Neural progenitor cell (in vitro differentiated cells): ENCODE measurements at regions not wholly inside any gene's neighbourhood (a gene's known extent, or its start where the extent isn't known, plus 50 kb on each side); places are given as distances from the start of the nearest gene placed in this dataset.

Source experiments
- DNase-seq: peaks from one replicate; pipeline ENCODE4 v3.0.0-alpha.2; 2016; ENCODE audit warnings: low spot score
- H2AFZ ChIP-seq: fragments of 200-600 bp; sonication (generic); replicated peaks from 2 replicates; pipeline ENCODE4 v1.6.1; 2016; ENCODE audit warnings: antibody characterized with exemption
- H3F3A ChIP-seq: fragments of 200-600 bp; sonication (generic); 2 replicates; pipeline ENCODE4 v1.6.1; 2016; ENCODE audit warnings: antibody characterized with exemption, low read depth
- H3K27ac ChIP-seq: fragments of 200-600 bp; sonication (generic); 2 replicates; pipeline ENCODE4 v1.5.1; 2016; ENCODE audit warnings: mild to moderate bottlenecking
- H3K27me3 ChIP-seq: fragments of 200-600 bp; sonication (generic); 2 replicates; pipeline ENCODE4 v1.6.1; 2016; ENCODE audit warnings: mild to moderate bottlenecking, moderate library complexity
- H3K36me3 ChIP-seq: fragments of 200-600 bp; sonication (generic); 2 replicates; pipeline ENCODE4 v1.5.1; 2016
- H3K4me1 ChIP-seq: fragments of 200-600 bp; sonication (generic); 2 replicates; pipeline ENCODE4 v1.6.1; 2016; ENCODE audit warnings: mixed run types
- H3K4me2 ChIP-seq: fragments of 200-600 bp; sonication (generic); 2 replicates; pipeline ENCODE4 v1.6.1; 2016
- H3K4me3 ChIP-seq: fragments of 200-600 bp; sonication (generic); 2 replicates; pipeline ENCODE4 v1.5.1; 2016
- H3K79me2 ChIP-seq: fragments of 200-600 bp; sonication (generic); 2 replicates; pipeline ENCODE4 v1.6.1; 2016; ENCODE audit warnings: low read depth
- H3K9ac ChIP-seq: fragments of 200-600 bp; sonication (generic); 2 replicates; pipeline ENCODE4 v1.6.1; 2016
- H3K9me3 ChIP-seq: fragments of 200-600 bp; sonication (generic); 2 replicates; pipeline ENCODE4 v1.5.1; 2016; ENCODE audit warnings: low read depth
- H4K20me1 ChIP-seq: fragments of 200-600 bp; sonication (generic); 2 replicates; pipeline ENCODE4 v1.6.1; 2016; ENCODE audit warnings: low read depth
- H3K27ac Mint-ChIP-seq: 3 replicates; pipeline ENCODE4 v1.8.0; 2021; ENCODE audit warnings: mixed read lengths
- H3K27me3 Mint-ChIP-seq: 2 replicates; pipeline ENCODE4 v1.8.0; 2022; ENCODE audit warnings: low read depth, mild to moderate bottlenecking, inconsistent platforms, moderate library complexity, mixed read lengths; ENCODE audit not compliant: insufficient read depth
- H3K36me3 Mint-ChIP-seq: 3 replicates; pipeline ENCODE4 v1.8.0; 2021; ENCODE audit warnings: mixed read lengths
- H3K4me1 Mint-ChIP-seq: 3 replicates; pipeline ENCODE4 v1.8.0; 2021; ENCODE audit warnings: mixed read lengths
- H3K4me3 Mint-ChIP-seq: 3 replicates; pipeline ENCODE4 v1.8.0; 2021; ENCODE audit warnings: mild to moderate bottlenecking, moderate library complexity, mixed read lengths
- H3K9me3 Mint-ChIP-seq: 3 replicates; pipeline ENCODE4 v1.8.0; 2020; ENCODE audit warnings: mixed read lengths
- EZH2 ChIP-seq: fragments of 200-600 bp; sonication (generic); IDR thresholded peaks from 2 replicates; pipeline ENCODE4 v1.6.1; 2017; ENCODE audit warnings: antibody characterized with exemption, mild to moderate bottlenecking, moderate library complexity
- EZH2phosphoT487 ChIP-seq: fragments of 200-600 bp; sonication (generic); IDR thresholded peaks from 2 replicates; pipeline ENCODE4 v1.6.1; 2017; ENCODE audit warnings: antibody characterized with exemption
- TF ChIP-seq, protein P1 (sequence below): fragments of 200-600 bp; sonication (generic); IDR thresholded peaks from 2 replicates; pipeline ENCODE4 v1.5.1; 2017; ENCODE audit warnings: antibody characterized with exemption, mild to moderate bottlenecking

DNA sequence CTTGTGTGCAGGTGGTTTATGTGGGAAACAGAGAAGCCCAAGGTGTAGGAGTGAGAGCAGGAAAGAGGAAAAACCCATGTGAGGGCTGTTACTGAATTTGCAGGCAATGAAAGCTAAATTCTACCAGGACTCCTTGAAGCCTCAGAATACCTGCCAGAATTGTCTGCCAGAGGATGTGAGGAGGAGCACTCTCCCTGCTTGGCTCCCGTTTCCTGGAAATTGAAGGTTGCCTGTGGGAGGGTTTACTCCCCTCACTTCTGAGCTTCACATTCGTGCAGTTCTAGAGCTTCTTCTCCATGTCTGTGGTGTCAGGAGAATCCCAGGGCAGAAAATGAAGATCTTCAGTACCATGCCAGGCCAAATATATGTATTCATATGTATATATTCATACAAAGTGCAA, 220.8 kb upstream of the ZP4 start:
- Histone ChIP-seq H3F3A (peaks cover 6% of the 10 kb centered on the region), H3K79me2 (no peaks in the 10 kb centered on the region), H3K4me2 (no peak overlapping the region), H3K9ac (no peak overlapping the region), H3K9me3 (no peaks in the 10 kb centered on the region), H3K36me3 (no peaks in the 10 kb centered on the region), H3K4me1 (peaks cover 26% of the 10 kb centered on the region), H3K4me3 (no peak overlapping the region), H3K27me3 (no peaks in the 10 kb centered on the region), H4K20me1 (no peaks in the 10 kb centered on the region), H3K27ac (no peak overlapping the region), H2AFZ (peak overlapping the region; percentile 26)
- H3K27ac Mint-ChIP-seq = no peak overlapping the region
- peaks cover 6% of the 10 kb centered on the region for H3K4me1 Mint-ChIP-seq
- TF ChIP-seq, protein P1, sequence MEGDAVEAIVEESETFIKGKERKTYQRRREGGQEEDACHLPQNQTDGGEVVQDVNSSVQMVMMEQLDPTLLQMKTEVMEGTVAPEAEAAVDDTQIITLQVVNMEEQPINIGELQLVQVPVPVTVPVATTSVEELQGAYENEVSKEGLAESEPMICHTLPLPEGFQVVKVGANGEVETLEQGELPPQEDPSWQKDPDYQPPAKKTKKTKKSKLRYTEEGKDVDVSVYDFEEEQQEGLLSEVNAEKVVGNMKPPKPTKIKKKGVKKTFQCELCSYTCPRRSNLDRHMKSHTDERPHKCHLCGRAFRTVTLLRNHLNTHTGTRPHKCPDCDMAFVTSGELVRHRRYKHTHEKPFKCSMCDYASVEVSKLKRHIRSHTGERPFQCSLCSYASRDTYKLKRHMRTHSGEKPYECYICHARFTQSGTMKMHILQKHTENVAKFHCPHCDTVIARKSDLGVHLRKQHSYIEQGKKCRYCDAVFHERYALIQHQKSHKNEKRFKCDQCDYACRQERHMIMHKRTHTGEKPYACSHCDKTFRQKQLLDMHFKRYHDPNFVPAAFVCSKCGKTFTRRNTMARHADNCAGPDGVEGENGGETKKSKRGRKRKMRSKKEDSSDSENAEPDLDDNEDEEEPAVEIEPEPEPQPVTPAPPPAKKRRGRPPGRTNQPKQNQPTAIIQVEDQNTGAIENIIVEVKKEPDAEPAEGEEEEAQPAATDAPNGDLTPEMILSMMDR = no peak
- no peak for TF ChIP-seq EZH2
- no peak for TF ChIP-seq EZH2phosphoT487
- no peaks in the 10 kb centered on the region for H3K9me3 Mint-ChIP-seq
- H3K36me3 Mint-ChIP-seq = no peaks in the 10 kb centered on the region
- H3K27me3 Mint-ChIP-seq = no peaks in the 10 kb centered on the region
- DNase-seq = no peak
- H3K4me3 Mint-ChIP-seq = no peak overlapping the region

DNA sequence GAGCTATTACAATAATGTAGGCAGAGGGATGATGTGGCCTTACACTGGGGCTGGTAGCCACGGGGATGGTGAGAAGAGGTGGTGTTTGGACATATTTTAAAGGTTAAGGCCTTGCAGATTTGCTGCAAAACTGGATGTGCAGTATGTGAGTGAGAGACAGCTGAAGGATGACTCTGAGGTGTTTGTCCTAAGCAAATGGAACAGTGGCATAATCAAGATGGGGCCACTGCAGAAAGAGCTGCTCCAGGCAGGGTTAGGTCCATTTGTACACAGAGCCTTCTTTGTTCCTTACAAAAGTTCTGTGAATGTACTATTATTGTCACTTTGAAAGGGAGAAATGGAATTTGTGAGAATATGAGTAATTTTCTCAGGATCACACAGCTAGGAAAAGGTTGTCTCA, 220.4 kb upstream of the ZP4 start:
- H3K9me3 ChIP-seq = no peaks in the 10 kb centered on the region
- H3K4me1 ChIP-seq = peaks cover 22% of the 10 kb centered on the region
- no peak overlapping the region for H3K4me2 ChIP-seq
- H3K9me3 Mint-ChIP-seq = no peaks in the 10 kb centered on the region
- DNase-seq = no peak
- H3K4me1 Mint-ChIP-seq = peaks cover 5% of the 10 kb centered on the region
- H3K27ac Mint-ChIP-seq = no peak overlapping the region
- H3K4me3 ChIP-seq = no peak overlapping the region
- no peaks in the 10 kb centered on the region for H4K20me1 ChIP-seq
- no peaks in the 10 kb centered on the region for H3K36me3 Mint-ChIP-seq
- no peaks in the 10 kb centered on the region for H3K36me3 ChIP-seq
- H3K27ac ChIP-seq = no peak overlapping the region
- peak overlapping the region; percentile 26 for H2AFZ ChIP-seq
- TF ChIP-seq, protein P1 = no peak
- TF ChIP-seq EZH2 = no peak
- no peak for TF ChIP-seq EZH2phosphoT487
- no peak overlapping the region for H3K4me3 Mint-ChIP-seq
- no peak overlapping the region for H3K9ac ChIP-seq
- no peaks in the 10 kb centered on the region for H3K27me3 ChIP-seq
- H3K79me2 ChIP-seq = no peaks in the 10 kb centered on the region
- H3F3A ChIP-seq = peaks cover 1% of the 10 kb centered on the region
- no peaks in the 10 kb centered on the region for H3K27me3 Mint-ChIP-seq

DNA sequence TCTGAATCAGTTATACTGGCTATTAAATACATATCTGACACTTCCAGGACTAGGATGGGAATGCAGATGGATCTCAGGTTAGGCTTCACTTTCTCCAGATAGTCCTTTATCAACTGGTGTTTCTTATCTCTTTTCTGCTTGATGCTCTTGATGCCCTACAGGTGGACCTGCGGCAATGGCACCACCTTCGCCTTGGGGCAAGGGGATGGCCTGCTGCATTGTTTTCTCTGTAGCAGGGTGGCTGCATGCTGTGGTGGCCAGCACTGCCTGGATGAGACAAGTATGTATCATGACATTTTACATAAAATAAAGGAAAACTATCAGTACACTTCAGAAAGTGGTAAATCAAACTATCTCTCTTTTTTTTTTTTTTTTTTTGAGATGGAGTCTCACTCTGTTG, 217.7 kb upstream of the ZP4 start:
- no peak for TF ChIP-seq EZH2phosphoT487
- TF ChIP-seq, protein P1 = no peak
- TF ChIP-seq EZH2 = no peak
- Histone ChIP-seq H2AFZ (no peak overlapping the region), H3K4me3 (no peak overlapping the region), H3K9ac (no peak overlapping the region), H3K79me2 (no peaks in the 10 kb centered on the region), H3K9me3 (no peaks in the 10 kb centered on the region), H3F3A (no peaks in the 10 kb centered on the region), H3K27me3 (no peaks in the 10 kb centered on the region), H3K27ac (no peak overlapping the region), H3K4me2 (no peak overlapping the region), H4K20me1 (no peaks in the 10 kb centered on the region), H3K4me1 (peaks cover 5% of the 10 kb centered on the region), H3K36me3 (no peaks in the 10 kb centered on the region)
- H3K4me3 Mint-ChIP-seq = no peak overlapping the region
- H3K36me3 Mint-ChIP-seq = no peaks in the 10 kb centered on the region
- no peak overlapping the region for H3K27ac Mint-ChIP-seq
- DNase-seq = no peak
- peaks cover 3% of the 10 kb centered on the region for H3K27me3 Mint-ChIP-seq
- peaks cover 3% of the 10 kb centered on the region for H3K9me3 Mint-ChIP-seq
- no peaks in the 10 kb centered on the region for H3K4me1 Mint-ChIP-seq

- peaks cover 3% of the 10 kb centered on the region for H3K9me3 Mint-ChIP-seq
- H3K27ac Mint-ChIP-seq = no peak overlapping the region
- H3K9me3 ChIP-seq = no peaks in the 10 kb centered on the region
Observed at GRCh38 chr1:238107322-238107721, 216.6 kb upstream of the ZP4 start.

More at GRCh38 chr1:238107322-238107721, 216.6 kb upstream of the ZP4 start:
- Histone ChIP-seq H3K27ac (no peak overlapping the region), H2AFZ (no peak overlapping the region), H3K36me3 (no peaks in the 10 kb centered on the region), H3K4me1 (no peaks in the 10 kb centered on the region), H4K20me1 (no peaks in the 10 kb centered on the region), H3K4me3 (no peak overlapping the region), H3K4me2 (no peak overlapping the region), H3K9ac (no peak overlapping the region), H3F3A (no peaks in the 10 kb centered on the region), H3K27me3 (no peaks in the 10 kb centered on the region), H3K79me2 (no peaks in the 10 kb centered on the region)
- no peak for DNase-seq
- no peaks in the 10 kb centered on the region for H3K4me1 Mint-ChIP-seq
- TF ChIP-seq EZH2phosphoT487 = no peak
- H3K36me3 Mint-ChIP-seq = no peaks in the 10 kb centered on the region
- peaks cover 3% of the 10 kb centered on the region for H3K27me3 Mint-ChIP-seq
- no peak overlapping the region for H3K4me3 Mint-ChIP-seq
